HEK293 (cell line): ENCODE measurements at regions not wholly inside any gene's neighbourhood (a gene's known extent, or its start where the extent isn't known, plus 50 kb on each side); places are given as distances from the start of the nearest gene placed in this dataset.

Source experiments
- CTCF ChIA-PET: fragments of 350-600 bp; formaldehyde crosslinking; extraction: SDS; loops from one replicate; lab custom pipeline; 2021; ENCODE audit warnings: antibody characterized with exemption; lab: Yijun Ruan, JAX
- POLR2A ChIA-PET: fragments of 300-600 bp; formaldehyde crosslinking; extraction: SDS; loops from one replicate; lab custom pipeline; 2020; ENCODE audit warnings: antibody characterized with exemption, inconsistent platforms; lab: Yijun Ruan, JAX
- H3K27ac ChIP-seq: fragments of 200-500 bp; sonication (Bioruptor generic); 2 replicates; pipeline ENCODE4 v1.5.1; 2014; ENCODE audit warnings: low read depth, low read length, control low read depth, inconsistent platforms; ENCODE audit errors: extremely low read depth
- H3K36me3 ChIP-seq, 2 experiments: fragments of 200-500 bp in 1 of 2; sonication (Bioruptor generic) in 1 of 2; 1 replicate in 1 of 2; 2 replicates in 1 of 2; pipeline ENCODE4 v1.5.1; 2014 to 2017; ENCODE audit warnings: inconsistent platforms in 2 of 2, low read length in 2 of 2; ENCODE audit not compliant: control insufficient read depth in 2 of 2, insufficient read depth in 1 of 2
- H3K4me1 ChIP-seq: fragments of 200-500 bp; sonication (Bioruptor generic); 2 replicates; pipeline ENCODE4 v1.5.1; 2014; ENCODE audit warnings: mild to moderate bottlenecking, low read length, inconsistent platforms; ENCODE audit not compliant: control insufficient read depth, insufficient read depth
- H3K4me3 ChIP-seq: 2 replicates; pipeline ENCODE4 v1.5.1; 2011; ENCODE audit warnings: low read depth, mild to moderate bottlenecking, control low read depth, low read length, moderate library complexity
- H3K9me3 ChIP-seq: fragments of 200-500 bp; sonication (Bioruptor generic); 2 replicates; pipeline ENCODE4 v1.5.1; 2014; ENCODE audit warnings: low read depth, low read length, inconsistent platforms; ENCODE audit not compliant: control insufficient read depth, insufficient read depth
- INSM2 ChIP-seq: fragments of 450-650 bp; formaldehyde crosslinking; IDR thresholded peaks from 2 replicates; pipeline ENCODE4 v1.5.1; 2016; ENCODE audit warnings: missing biosample characterization, missing genetic modification characterization
- SCRT1 ChIP-seq: fragments of 450-650 bp; formaldehyde crosslinking; IDR thresholded peaks from 2 replicates; pipeline ENCODE4 v1.5.1; 2016; ENCODE audit warnings: missing biosample characterization, missing genetic modification characterization, borderline replicate concordance
- ZNF112 ChIP-seq: fragments of 450-650 bp; formaldehyde crosslinking; IDR thresholded peaks from 2 replicates; pipeline ENCODE4 v1.5.0; 2017; ENCODE audit warnings: missing biosample characterization, missing genetic modification characterization
- ZNF175 ChIP-seq: fragments of 450-650 bp; formaldehyde crosslinking; IDR thresholded peaks from 2 replicates; pipeline ENCODE4 v1.5.1; 2016; ENCODE audit warnings: missing biosample characterization, missing genetic modification characterization
- ZNF214 ChIP-seq: fragments of 450-650 bp; formaldehyde crosslinking; IDR thresholded peaks from 2 replicates; pipeline ENCODE4 v1.5.1; 2017; ENCODE audit warnings: missing biosample characterization, mild to moderate bottlenecking, missing genetic modification characterization, borderline replicate concordance
- ZNF24 ChIP-seq: fragments of 450-650 bp; formaldehyde crosslinking; IDR thresholded peaks from 2 replicates; pipeline ENCODE4 v1.5.1; 2016; ENCODE audit warnings: missing biosample characterization, missing genetic modification characterization
- ZNF26 ChIP-seq: fragments of 450-650 bp; formaldehyde crosslinking; IDR thresholded peaks from 2 replicates; pipeline ENCODE4 v1.5.1; 2016; ENCODE audit warnings: missing biosample characterization, missing genetic modification characterization
- ZNF521 ChIP-seq: fragments of 450-650 bp; formaldehyde crosslinking; IDR thresholded peaks from 2 replicates; pipeline ENCODE4 v1.5.1; 2017; ENCODE audit warnings: missing biosample characterization, mild to moderate bottlenecking, missing genetic modification characterization
- ZNF692 ChIP-seq: fragments of 450-650 bp; formaldehyde crosslinking; IDR thresholded peaks from 2 replicates; pipeline ENCODE4 v1.5.1; 2016; ENCODE audit warnings: missing biosample characterization, missing genetic modification characterization
- ZNF76 ChIP-seq: fragments of 450-650 bp; formaldehyde crosslinking; IDR thresholded peaks from 2 replicates; pipeline ENCODE4; 2016; ENCODE audit warnings: low read depth, missing biosample characterization, missing genetic modification characterization, borderline replicate concordance
- ZNF792 ChIP-seq: fragments of 450-650 bp; formaldehyde crosslinking; IDR thresholded peaks from 2 replicates; pipeline ENCODE4 v1.5.1; 2016; ENCODE audit warnings: missing biosample characterization, missing genetic modification characterization
- TF ChIP-seq, protein P1 (sequence below): fragments of 450-650 bp; formaldehyde crosslinking; IDR thresholded peaks from 2 replicates; pipeline ENCODE4 v1.5.1; 2016; ENCODE audit warnings: missing biosample characterization, missing genetic modification characterization
- TF ChIP-seq, protein P2 (sequence below): fragments of 450-650 bp; formaldehyde crosslinking; IDR thresholded peaks from 2 replicates; pipeline ENCODE4 v1.5.1; 2016; ENCODE audit warnings: missing biosample characterization, missing genetic modification characterization, borderline replicate concordance

DNA sequence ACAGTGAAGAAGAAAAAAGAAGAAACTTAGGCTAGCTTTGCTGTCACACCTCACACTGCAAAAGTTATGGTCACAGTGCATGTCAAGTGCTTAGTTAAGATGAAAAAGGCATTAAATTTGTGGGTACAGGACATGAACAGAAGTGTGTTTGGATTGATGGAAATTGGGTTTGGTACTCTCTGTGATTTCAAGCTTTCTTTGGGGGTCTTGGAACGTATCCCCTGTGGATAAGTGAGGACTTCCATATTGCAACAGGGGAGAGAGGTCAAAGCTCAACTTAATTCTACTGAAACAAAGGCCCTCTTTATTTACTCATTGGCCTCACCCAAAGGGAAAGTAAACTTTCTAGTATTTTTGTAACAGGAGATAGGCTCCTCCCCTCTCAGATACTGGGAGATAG is 138.3 kb upstream of the FUT9 start (continued):
- TF ChIP-seq, protein P1, sequence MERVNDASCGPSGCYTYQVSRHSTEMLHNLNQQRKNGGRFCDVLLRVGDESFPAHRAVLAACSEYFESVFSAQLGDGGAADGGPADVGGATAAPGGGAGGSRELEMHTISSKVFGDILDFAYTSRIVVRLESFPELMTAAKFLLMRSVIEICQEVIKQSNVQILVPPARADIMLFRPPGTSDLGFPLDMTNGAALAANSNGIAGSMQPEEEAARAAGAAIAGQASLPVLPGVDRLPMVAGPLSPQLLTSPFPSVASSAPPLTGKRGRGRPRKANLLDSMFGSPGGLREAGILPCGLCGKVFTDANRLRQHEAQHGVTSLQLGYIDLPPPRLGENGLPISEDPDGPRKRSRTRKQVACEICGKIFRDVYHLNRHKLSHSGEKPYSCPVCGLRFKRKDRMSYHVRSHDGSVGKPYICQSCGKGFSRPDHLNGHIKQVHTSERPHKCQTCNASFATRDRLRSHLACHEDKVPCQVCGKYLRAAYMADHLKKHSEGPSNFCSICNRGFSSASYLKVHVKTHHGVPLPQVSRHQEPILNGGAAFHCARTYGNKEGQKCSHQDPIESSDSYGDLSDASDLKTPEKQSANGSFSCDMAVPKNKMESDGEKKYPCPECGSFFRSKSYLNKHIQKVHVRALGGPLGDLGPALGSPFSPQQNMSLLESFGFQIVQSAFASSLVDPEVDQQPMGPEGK (tag by site-specific recombination): no peak
- TF ChIP-seq ZNF792 (tag by site-specific recombination): no peak
- no peak for TF ChIP-seq SCRT1 (tag by site-specific recombination)
- no peak for TF ChIP-seq ZNF112 (tag by site-specific recombination)
- TF ChIP-seq INSM2: no peak

- Histone ChIP-seq H3K4me3 (no peak overlapping the region), H3K36me3 (no peaks in the 10 kb centered on the region), H3K9me3 (no peaks in the 10 kb centered on the region), H3K27ac (no peak overlapping the region), H3K4me1 (no peaks in the 10 kb centered on the region)
- ChIA-PET POLR2A (interaction anchor here (0.6 kb wide), 1 partner anchor 866 kb away, joined by 3 read pairs; no protein-coding TSS in a partner anchor), CTCF (no interaction called here)
- TF ChIP-seq, protein P2, sequence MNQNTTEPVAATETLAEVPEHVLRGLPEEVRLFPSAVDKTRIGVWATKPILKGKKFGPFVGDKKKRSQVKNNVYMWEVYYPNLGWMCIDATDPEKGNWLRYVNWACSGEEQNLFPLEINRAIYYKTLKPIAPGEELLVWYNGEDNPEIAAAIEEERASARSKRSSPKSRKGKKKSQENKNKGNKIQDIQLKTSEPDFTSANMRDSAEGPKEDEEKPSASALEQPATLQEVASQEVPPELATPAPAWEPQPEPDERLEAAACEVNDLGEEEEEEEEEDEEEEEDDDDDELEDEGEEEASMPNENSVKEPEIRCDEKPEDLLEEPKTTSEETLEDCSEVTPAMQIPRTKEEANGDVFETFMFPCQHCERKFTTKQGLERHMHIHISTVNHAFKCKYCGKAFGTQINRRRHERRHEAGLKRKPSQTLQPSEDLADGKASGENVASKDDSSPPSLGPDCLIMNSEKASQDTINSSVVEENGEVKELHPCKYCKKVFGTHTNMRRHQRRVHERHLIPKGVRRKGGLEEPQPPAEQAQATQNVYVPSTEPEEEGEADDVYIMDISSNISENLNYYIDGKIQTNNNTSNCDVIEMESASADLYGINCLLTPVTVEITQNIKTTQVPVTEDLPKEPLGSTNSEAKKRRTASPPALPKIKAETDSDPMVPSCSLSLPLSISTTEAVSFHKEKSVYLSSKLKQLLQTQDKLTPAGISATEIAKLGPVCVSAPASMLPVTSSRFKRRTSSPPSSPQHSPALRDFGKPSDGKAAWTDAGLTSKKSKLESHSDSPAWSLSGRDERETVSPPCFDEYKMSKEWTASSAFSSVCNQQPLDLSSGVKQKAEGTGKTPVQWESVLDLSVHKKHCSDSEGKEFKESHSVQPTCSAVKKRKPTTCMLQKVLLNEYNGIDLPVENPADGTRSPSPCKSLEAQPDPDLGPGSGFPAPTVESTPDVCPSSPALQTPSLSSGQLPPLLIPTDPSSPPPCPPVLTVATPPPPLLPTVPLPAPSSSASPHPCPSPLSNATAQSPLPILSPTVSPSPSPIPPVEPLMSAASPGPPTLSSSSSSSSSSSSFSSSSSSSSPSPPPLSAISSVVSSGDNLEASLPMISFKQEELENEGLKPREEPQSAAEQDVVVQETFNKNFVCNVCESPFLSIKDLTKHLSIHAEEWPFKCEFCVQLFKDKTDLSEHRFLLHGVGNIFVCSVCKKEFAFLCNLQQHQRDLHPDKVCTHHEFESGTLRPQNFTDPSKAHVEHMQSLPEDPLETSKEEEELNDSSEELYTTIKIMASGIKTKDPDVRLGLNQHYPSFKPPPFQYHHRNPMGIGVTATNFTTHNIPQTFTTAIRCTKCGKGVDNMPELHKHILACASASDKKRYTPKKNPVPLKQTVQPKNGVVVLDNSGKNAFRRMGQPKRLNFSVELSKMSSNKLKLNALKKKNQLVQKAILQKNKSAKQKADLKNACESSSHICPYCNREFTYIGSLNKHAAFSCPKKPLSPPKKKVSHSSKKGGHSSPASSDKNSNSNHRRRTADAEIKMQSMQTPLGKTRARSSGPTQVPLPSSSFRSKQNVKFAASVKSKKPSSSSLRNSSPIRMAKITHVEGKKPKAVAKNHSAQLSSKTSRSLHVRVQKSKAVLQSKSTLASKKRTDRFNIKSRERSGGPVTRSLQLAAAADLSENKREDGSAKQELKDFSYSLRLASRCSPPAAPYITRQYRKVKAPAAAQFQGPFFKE: no peak
- TF ChIP-seq ZNF692 (tag by site-specific recombination) (no peak), ZNF24 (no peak), INSM2 (no peak), ZNF175 (no peak), ZNF214 (tag by site-specific recombination) (no peak), ZNF521 (tag by site-specific recombination) (no peak), ZNF26 (no peak), ZNF76 (tag by site-specific recombination) (no peak)
These were observed 135.9 kb upstream of the FUT9 start for GRCh38 chr6:95879856-95880255.
